Lower lobe of right lung (tissue), 2 donors: ENCODE measurements at regions not wholly inside any gene's neighbourhood (a gene's known extent, or its start where the extent isn't known, plus 50 kb on each side); places are given as distances from the start of the nearest gene placed in this dataset.

Source experiments
- ATAC-seq, 2 donors: fragments of 200-7000 bp; cut with Tn5 transposase; one replicate each; pipeline ENCODE4 v1.9.1; 2020 to 2022; ENCODE audit warnings: mild to moderate bottlenecking in 2 of 2, moderate library complexity in 2 of 2
- DNase-seq: peaks from one replicate; pipeline ENCODE4 v3.0.0-alpha.2; 2020
- H3K27ac ChIP-seq: fragments of 200-600 bp; one replicate; pipeline ENCODE4 v1.8.0; 2022
- H3K27me3 ChIP-seq: fragments of 200-600 bp; one replicate; pipeline ENCODE4 v1.8.0; 2022; ENCODE audit warnings: low read depth
- H3K36me3 ChIP-seq: fragments of 200-600 bp; one replicate; pipeline ENCODE4 v1.8.0; 2022; ENCODE audit warnings: mild to moderate bottlenecking
- H3K4me1 ChIP-seq: fragments of 200-600 bp; one replicate; pipeline ENCODE4 v1.8.0; 2022
- H3K4me3 ChIP-seq: fragments of 200-600 bp; one replicate; pipeline ENCODE4 v1.8.0; 2022; ENCODE audit warnings: mild to moderate bottlenecking
- H3K9me3 ChIP-seq: fragments of 200-600 bp; one replicate; pipeline ENCODE4 v1.8.0; 2022
- intact Hi-C: fragments of 100-400 bp; cut with DNase I; formaldehyde crosslinking; loops from one replicate; pipeline ENCODE4 v1.11.0; 2022
- TF ChIP-seq, protein P1 (sequence below): fragments of 200-600 bp; IDR thresholded peaks from one replicate; pipeline ENCODE4 v1.8.0; 2022; ENCODE audit warnings: antibody characterized with exemption, mild to moderate bottlenecking
- donor health status: DM: no; HTN: yes; CAD: no; lungs with severe emphysema.

DNA sequence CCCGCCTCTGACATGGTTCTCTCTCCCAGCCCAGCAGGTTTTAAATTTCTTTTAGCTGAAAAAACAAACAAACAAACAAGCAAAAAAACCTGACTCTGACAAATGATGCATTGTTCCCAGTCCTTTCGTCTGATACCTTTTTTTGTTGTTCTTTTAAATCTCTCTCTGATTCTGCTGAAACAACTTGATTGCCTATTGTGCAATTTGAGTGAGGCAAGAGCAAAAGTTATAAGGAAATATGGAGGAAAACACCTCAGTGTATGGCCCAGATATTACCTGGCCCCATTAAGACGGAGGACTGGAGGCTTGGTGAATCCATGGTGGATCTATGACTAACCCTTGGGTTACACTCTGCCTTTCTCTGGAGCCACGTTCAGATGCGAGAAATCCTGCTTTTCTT is 164.0 kb downstream of the MELK start:
- Histone ChIP-seq H3K27me3 (peaks cover 28% of the 10 kb centered on the region), H3K9me3 (no peaks in the 10 kb centered on the region), H3K4me3 (no peak overlapping the region), H3K4me1 (peaks cover 6% of the 10 kb centered on the region), H3K27ac (no peak overlapping the region), H3K36me3 (no peaks in the 10 kb centered on the region)
- ATAC-seq (no peak), DNase-seq (no peak)
- intact Hi-C loops = no loop called here
- TF ChIP-seq, protein P1, sequence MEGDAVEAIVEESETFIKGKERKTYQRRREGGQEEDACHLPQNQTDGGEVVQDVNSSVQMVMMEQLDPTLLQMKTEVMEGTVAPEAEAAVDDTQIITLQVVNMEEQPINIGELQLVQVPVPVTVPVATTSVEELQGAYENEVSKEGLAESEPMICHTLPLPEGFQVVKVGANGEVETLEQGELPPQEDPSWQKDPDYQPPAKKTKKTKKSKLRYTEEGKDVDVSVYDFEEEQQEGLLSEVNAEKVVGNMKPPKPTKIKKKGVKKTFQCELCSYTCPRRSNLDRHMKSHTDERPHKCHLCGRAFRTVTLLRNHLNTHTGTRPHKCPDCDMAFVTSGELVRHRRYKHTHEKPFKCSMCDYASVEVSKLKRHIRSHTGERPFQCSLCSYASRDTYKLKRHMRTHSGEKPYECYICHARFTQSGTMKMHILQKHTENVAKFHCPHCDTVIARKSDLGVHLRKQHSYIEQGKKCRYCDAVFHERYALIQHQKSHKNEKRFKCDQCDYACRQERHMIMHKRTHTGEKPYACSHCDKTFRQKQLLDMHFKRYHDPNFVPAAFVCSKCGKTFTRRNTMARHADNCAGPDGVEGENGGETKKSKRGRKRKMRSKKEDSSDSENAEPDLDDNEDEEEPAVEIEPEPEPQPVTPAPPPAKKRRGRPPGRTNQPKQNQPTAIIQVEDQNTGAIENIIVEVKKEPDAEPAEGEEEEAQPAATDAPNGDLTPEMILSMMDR = no peak

DNA sequence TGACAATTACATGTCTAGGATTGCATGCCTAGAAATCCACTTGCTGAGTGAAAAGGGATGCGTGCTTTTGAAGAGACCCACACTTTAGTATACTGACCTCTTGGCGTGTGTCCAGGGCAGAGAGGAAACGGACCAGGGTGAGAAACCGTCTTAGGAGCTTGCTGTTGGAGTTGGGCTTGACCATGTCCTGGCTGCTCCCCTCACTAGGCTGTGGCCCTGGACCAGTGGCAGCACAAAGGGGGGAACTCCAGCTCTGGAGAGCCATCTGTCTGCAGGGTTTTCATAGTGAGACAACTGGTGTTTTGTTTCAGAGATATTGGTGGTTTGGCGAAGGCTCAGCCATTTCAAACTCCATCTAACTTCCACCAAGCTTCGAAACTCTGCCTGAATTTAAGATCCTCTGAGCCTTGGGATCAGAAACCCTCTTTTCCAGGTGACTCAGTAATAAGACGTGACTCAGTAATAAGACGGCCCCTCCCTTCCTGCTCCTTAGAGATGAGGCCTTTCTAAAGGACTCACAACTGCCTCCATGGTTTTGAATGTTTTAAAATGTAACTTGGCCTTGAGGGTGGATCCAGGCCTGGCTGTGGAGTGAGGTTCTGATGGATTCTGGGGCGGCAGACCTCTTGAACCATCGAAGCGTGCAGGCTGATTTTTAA is 165.8 kb downstream of the MELK start:
- Histone ChIP-seq H3K4me3 (no peak overlapping the region), H3K27ac (no peak overlapping the region), H3K36me3 (no peaks in the 10 kb centered on the region), H3K27me3 (peaks cover 46% of the 10 kb centered on the region), H3K9me3 (no peaks in the 10 kb centered on the region), H3K4me1 (peaks cover 6% of the 10 kb centered on the region)
- intact Hi-C loops = no loop called here
- DNase-seq (no peak), ATAC-seq (no peak)
- TF ChIP-seq, protein P1 = no peak

DNA sequence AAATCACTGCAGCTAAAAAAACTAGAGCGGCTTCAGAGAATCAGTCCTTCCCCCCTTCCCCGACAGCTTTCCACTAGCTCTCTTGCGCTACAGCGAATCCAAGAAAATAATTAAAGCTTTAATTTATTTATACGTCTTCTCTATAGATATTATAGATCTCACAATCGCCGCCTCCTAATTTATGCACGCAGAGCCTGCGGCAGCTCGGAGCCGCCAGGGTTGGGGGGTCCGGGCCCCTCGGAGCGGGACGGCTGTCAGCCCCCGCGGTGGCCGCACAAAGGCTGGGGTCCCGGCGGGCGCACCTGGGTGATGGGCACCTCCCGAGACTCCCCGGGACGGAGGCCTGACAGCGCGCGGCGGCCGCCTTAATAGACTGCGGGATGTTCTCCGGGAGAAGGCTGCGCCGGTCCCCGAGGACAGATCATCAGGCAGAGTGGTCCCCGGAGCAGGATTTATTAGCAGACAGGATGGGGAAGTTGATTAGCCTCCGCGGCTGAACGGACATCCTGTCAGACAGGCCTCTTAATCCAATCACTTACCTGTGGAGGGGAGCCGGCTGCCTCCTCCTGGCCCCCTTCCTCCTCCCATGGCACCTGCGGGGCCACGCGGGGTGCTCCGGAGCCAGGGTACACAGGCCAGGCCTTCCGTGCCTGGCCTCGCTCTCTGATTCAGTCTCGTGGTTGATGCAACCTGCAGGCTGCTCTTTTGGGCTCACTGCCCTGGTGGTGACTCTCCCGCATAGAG is 166.8 kb downstream of the MELK start:
- TF ChIP-seq, protein P1 = no peak
- ATAC-seq = no peak
- DNase-seq = no peak
- Histone ChIP-seq H3K27me3 (peaks cover 50% of the 10 kb centered on the region), H3K9me3 (no peaks in the 10 kb centered on the region), H3K4me1 (peaks cover 6% of the 10 kb centered on the region), H3K4me3 (no peak overlapping the region), H3K36me3 (no peaks in the 10 kb centered on the region), H3K27ac (no peak overlapping the region)
- intact Hi-C loops = no loop called here

DNA sequence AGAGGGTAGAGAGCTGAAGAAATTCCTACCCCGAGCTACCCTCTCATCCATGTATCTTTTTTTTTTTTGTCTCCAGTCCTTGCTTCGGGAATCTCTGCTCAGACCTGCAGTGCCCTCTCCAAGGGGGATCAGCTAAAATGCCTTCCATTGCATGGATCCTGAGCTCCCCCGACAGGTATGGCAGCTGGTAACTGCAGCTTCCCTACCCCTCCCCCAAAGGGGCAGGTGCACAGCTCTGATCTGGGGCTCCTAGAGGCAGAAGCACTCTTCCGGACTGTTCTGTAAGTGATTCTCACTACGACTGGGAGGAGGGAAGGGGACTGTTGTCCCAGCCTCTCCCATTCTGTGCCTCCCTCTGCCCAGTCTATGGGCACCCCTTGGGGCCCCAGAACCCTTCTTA is 169.6 kb downstream of the MELK start:
- DNase-seq = no peak
- H3K36me3 ChIP-seq = no peaks in the 10 kb centered on the region
- H3K27ac ChIP-seq = no peak overlapping the region
- ATAC-seq = no peak
- H3K4me1 ChIP-seq = peaks cover 6% of the 10 kb centered on the region
- no peaks in the 10 kb centered on the region for H3K9me3 ChIP-seq
- no peak overlapping the region for H3K4me3 ChIP-seq
- intact Hi-C loops = no loop called here
- TF ChIP-seq, protein P1 = no peak
- H3K27me3 ChIP-seq = peaks cover 50% of the 10 kb centered on the region

DNA sequence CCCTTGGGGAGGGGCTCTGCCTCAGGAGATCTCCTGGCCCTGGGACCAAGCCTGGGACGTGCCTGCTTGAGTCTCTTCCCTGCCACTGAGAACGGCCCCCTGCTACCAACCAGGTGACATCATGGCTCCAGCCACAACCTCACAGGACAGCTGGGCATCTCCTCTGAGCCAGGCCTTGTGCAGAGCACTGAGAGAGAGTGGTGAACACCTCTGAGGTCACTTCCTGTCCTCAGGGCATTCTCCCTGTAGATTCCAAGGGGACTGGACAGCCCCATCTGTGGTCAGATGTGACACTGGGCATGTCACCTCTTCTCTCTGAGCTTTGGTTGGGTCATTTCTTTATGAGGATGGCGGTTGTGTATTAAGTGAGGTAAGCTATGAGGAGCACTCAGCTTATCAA is 172.0 kb downstream of the MELK start:
- intact Hi-C loops = no loop called here
- H3K4me3 ChIP-seq = no peak overlapping the region
- H3K27me3 ChIP-seq = peaks cover 42% of the 10 kb centered on the region
- TF ChIP-seq, protein P1 = no peak
- no peaks in the 10 kb centered on the region for H3K36me3 ChIP-seq
- DNase-seq (no peak), ATAC-seq (no peak)
- H3K9me3 ChIP-seq = no peaks in the 10 kb centered on the region
- H3K4me1 ChIP-seq = peaks cover 1% of the 10 kb centered on the region
- H3K27ac ChIP-seq = no peak overlapping the region
